ES-I3 (cell line): ENCODE measurements at regions not wholly inside any gene's neighbourhood (a gene's known extent, or its start where the extent isn't known, plus 50 kb on each side); places are given as distances from the start of the nearest gene placed in this dataset.

ENCODE experiments used
- H3K36me3 ChIP-seq: 2 replicates; pipeline ENCODE4 v1.6.1; 2013; ENCODE audit warnings: mild to moderate bottlenecking, low read length, control low read depth, moderate library complexity; ENCODE audit not compliant: insufficient read depth
- H3K4me1 ChIP-seq: 2 replicates; pipeline ENCODE4 v1.6.1; 2013; ENCODE audit warnings: mild to moderate bottlenecking, control low read depth, low read length; ENCODE audit not compliant: insufficient read depth
- H3K9ac ChIP-seq: 2 replicates; pipeline ENCODE4 v1.6.1; 2013; ENCODE audit warnings: low read depth, mild to moderate bottlenecking, low read length, moderate library complexity
- H3K9me3 ChIP-seq: 2 replicates; pipeline ENCODE4 v1.6.1; 2013; ENCODE audit warnings: mild to moderate bottlenecking, low read length, moderate library complexity; ENCODE audit not compliant: control insufficient read depth, insufficient read depth

GRCh38 chr12:30010071-30011052 lies 226.6 kb upstream of the TMTC1 start:
- Histone ChIP-seq H3K4me1 (0 out of 2 replicates have a peak, but pooled peaks cover 6% of the 10 kb centered on the region), H3K9ac (no peak overlapping the region), H3K9me3 (no peaks in the 10 kb centered on the region), H3K36me3 (no peaks in the 10 kb centered on the region)

DNA sequence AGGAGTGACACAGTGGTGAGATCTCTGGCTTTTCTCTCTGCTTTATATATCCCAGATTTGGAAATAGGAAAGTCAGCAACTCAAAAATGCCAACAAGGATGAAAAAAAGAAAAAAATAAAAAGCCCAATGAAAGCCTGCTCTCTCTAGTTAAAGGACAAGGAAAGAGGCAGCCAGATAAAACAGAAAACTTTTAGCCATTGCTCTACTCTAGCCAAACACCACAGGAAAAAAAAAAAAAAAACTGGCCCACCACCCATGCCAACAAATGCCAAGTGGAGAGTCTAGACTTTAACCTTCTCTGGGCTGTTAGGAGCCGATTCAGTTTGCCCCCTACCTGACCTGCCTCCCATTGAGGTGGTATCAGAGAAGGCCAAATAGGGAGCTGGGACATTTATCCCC lies 222.3 kb upstream of the TMTC1 start:
- Histone ChIP-seq H3K4me1 (no peaks in the 10 kb centered on the region), H3K9me3 (no peaks in the 10 kb centered on the region), H3K36me3 (no peaks in the 10 kb centered on the region), H3K9ac (no peak overlapping the region)

- H3K4me1 ChIP-seq = no peaks in the 10 kb centered on the region
- no peak overlapping the region for H3K9ac ChIP-seq
- H3K9me3 ChIP-seq = no peaks in the 10 kb centered on the region
- no peaks in the 10 kb centered on the region for H3K36me3 ChIP-seq
Observed at GRCh38 chr12:30003321-30003720, 219.6 kb upstream of the TMTC1 start.

GRCh38 chr12:30002677-30003076 lies 218.9 kb upstream of the TMTC1 start:
- H3K9ac ChIP-seq = no peak overlapping the region
- H3K36me3 ChIP-seq = no peaks in the 10 kb centered on the region
- no peaks in the 10 kb centered on the region for H3K9me3 ChIP-seq
- H3K4me1 ChIP-seq = no peaks in the 10 kb centered on the region

GRCh38 chr12:30000401-30000800 lies 216.7 kb upstream of the TMTC1 start:
- Histone ChIP-seq H3K4me1 (no peaks in the 10 kb centered on the region), H3K9ac (no peak overlapping the region), H3K9me3 (no peaks in the 10 kb centered on the region), H3K36me3 (no peaks in the 10 kb centered on the region)

DNA sequence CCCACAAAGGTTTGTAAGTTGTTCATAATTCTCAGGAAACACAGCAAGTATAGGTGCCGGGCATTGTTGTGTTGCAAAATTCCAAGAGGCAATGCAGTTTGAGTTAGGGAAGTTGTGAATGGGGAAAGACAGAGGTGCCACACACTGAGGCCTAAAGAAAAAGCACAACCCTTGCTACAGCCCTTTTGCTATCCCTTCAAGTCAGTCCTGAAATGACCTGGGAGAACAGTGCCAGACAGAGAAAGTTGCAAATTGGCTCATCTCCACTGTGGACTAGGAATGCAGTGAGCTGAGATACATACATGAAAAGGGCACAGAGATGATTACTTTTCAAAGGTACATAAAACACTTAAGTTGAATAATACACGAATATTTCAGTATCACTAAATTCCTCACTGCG lies 213.3 kb upstream of the TMTC1 start:
- Histone ChIP-seq H3K36me3 (no peaks in the 10 kb centered on the region), H3K9me3 (no peaks in the 10 kb centered on the region), H3K9ac (no peak overlapping the region), H3K4me1 (no peaks in the 10 kb centered on the region)

DNA sequence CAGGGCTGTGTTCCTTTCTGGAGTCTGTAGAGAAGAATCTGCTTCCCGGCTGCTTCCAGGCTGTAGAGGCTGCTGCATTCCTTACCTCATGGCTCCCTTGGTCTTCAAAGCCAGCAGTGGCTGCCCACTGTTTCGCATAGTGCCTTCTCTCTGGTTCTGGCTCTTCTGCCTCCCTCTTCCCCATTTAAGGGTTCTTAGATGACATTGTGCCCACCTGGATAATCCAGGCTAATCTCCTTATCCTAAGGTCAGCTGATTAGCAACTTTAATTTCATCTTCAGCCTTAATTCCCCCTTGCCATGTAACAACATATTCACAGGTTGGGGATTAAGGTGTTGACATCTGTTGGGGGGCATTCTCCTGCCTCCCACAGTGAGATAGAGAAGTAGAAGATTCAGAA lies 208.6 kb upstream of the TMTC1 start:
- Histone ChIP-seq H3K4me1 (no peaks in the 10 kb centered on the region), H3K9ac (no peak overlapping the region), H3K9me3 (no peaks in the 10 kb centered on the region)

GRCh38 chr12:29991924-29992323 lies 208.2 kb upstream of the TMTC1 start:
- no peaks in the 10 kb centered on the region for H3K4me1 ChIP-seq
- H3K36me3 ChIP-seq = no peaks in the 10 kb centered on the region
- H3K9me3 ChIP-seq = no peaks in the 10 kb centered on the region
- H3K9ac ChIP-seq = no peak overlapping the region

More for the DNA sequence above, 208.6 kb upstream of the TMTC1 start:
- H3K36me3 ChIP-seq = no peaks in the 10 kb centered on the region

DNA sequence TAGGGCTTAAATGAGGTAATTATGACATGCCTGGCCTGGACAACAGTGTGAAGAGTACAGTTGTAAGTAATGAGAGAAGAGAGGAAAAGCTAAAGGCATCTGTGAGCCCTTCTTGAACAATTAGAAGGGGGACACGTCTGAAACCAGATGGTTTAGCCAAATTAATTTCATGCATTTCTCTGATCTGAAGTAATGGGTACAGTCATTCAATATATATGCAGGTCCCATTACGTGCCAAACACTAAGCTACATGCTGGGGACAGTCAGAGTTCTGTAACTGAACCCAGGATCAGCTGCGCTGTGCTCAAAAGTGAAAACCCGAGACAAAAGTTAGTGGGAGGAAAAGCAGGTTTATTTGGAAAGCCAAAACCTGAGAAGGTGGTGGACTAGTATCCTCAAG lies 207.2 kb upstream of the TMTC1 start:
- Histone ChIP-seq H3K9me3 (no peaks in the 10 kb centered on the region), H3K4me1 (no peaks in the 10 kb centered on the region), H3K36me3 (no peaks in the 10 kb centered on the region), H3K9ac (no peak overlapping the region)

DNA sequence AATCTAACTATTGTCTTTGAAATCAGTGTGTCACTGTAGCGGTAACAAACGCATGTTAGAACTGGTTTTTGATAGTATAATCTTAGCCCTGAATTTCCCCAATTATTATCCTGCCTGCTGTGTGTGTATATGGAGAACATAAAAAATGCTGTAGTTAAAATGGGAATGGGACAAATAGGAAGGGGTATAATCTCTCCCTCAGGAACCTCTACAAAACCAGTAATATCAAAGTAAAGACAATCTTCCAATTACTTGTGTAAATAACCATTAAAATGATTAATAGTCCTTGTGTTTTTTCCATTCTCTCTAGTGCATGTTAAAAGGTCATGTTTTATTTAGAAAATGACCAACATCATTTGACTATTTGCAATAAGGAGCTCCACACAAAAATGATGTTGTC lies 200.1 kb upstream of the TMTC1 start:
- Histone ChIP-seq H3K9me3 (no peaks in the 10 kb centered on the region), H3K36me3 (no peaks in the 10 kb centered on the region), H3K4me1 (no peaks in the 10 kb centered on the region), H3K9ac (no peak overlapping the region)

GRCh38 chr12:29980304-29980703 lies 196.6 kb upstream of the TMTC1 start:
- no peaks in the 10 kb centered on the region for H3K4me1 ChIP-seq
- H3K36me3 ChIP-seq = no peaks in the 10 kb centered on the region
- H3K9ac ChIP-seq = no peak overlapping the region
- H3K9me3 ChIP-seq = no peaks in the 10 kb centered on the region

DNA sequence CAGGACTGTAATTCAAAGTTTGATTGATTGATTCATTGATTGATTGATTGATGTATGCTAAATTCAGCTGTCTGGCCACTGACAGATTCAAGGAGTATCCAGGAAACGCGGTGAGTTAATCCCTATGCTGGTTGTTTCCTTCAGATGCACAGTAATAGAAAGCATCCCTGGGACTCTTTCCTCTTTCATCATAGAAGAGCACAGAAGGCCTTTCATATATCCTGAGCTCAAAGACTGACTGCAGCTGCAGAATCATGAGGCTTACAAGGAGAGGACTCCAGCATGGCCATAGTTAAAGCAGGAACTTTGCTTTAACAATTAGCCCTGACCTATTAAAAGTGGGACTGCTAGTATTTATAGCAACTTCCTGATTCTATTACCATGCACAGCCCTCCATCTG lies 187.7 kb upstream of the TMTC1 start:
- no peaks in the 10 kb centered on the region for H3K36me3 ChIP-seq
- H3K9ac ChIP-seq = no peak overlapping the region
- H3K4me1 ChIP-seq = no peaks in the 10 kb centered on the region
- H3K9me3 ChIP-seq = no peaks in the 10 kb centered on the region

GRCh38 chr12:29970501-29970900 lies 186.8 kb upstream of the TMTC1 start:
- H3K36me3 ChIP-seq = no peaks in the 10 kb centered on the region
- H3K4me1 ChIP-seq = no peaks in the 10 kb centered on the region
- no peak overlapping the region for H3K9ac ChIP-seq
- no peaks in the 10 kb centered on the region for H3K9me3 ChIP-seq

DNA sequence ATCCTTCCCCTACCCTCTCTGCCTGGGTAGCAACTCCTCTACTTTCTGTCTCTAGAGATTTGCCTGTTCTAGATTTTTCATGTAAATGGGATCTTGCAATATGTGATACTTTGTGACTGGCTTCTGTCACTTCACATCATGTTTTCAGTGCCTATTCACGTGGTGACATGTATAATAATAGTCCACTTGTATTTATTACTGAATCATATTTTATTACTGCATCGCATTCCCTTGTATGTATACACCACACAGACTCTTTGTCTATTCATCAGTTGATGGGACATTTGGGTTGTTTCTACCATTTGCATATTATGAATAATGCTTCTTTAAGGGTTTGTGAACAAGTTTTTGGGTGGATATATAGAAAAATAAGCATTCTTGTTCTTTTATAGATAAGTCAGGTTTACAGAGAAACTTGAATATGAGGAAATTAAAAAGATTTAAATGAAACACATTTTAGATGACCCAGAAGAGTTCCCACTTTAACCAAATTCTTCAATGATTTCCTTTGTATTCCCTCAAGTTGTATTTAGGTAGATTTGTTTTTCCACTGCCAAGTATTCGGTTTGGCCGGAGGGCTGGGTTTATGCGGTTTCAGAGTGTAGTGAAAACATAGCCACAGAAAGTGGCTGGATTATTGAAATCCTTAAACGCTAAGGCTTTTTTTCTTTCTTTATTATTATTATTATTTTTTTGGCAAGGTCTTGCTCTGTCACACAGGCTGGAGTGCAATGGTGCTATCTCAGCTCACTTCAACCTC lies 178.7 kb upstream of the TMTC1 start:
- H3K36me3 ChIP-seq = no peaks in the 10 kb centered on the region
- no peak overlapping the region for H3K9ac ChIP-seq
- H3K9me3 ChIP-seq = no peaks in the 10 kb centered on the region
- H3K4me1 ChIP-seq = no peaks in the 10 kb centered on the region

DNA sequence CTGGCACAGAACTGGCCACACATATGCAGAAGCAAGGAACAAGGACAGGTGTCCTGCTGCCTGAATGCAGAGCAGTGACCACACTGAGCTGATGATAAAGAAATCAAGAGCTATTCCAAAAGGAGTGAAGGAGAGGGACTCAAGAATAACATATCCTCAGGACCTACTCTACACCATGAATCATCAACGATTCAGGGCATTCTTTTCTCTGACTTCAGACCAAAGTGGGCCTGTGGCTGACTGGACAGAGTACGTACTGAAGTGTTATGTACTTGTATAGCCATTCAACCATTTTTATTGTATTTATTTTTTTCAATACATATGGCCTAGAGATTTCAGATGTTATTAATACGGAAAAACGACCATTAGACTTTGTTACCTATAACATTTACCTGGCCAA lies 177.5 kb upstream of the TMTC1 start:
- Histone ChIP-seq H3K36me3 (no peaks in the 10 kb centered on the region), H3K9ac (no peak overlapping the region), H3K9me3 (no peaks in the 10 kb centered on the region), H3K4me1 (no peaks in the 10 kb centered on the region)
